ENCODE measurements at regions not wholly inside any gene's neighbourhood (a gene's known extent, or its start where the extent isn't known, plus 50 kb on each side); places are given as distances from the start of the nearest gene placed in this dataset.

GRCh38 chr4:170227928-170228327, 138.2 kb upstream of the AADAT start:
- Histone ChIP-seq H3K9me3 (ENCODE audit: insufficient read depth in 2 of 2, low read depth in 1 of 2, low read length in 1 of 2) (no peaks in the 10 kb centered on the region), H3K4ac (replicated peaks; ENCODE audit: insufficient read length, low read depth, low read length) (no peak overlapping the region), H3K4me3 (ENCODE audit: extremely low read depth in 1 of 4, insufficient read depth in 2 of 4, low read depth in 3 of 4, low read length in 4 of 4) (no peak overlapping the region), H2BK12ac (ENCODE audit: low read depth, low read length) (no peak overlapping the region), H3K9ac (replicated peaks in 1 of 4; ENCODE audit: extremely low read depth in 1 of 4, low read depth in 3 of 4, low read length in 3 of 4) (no peak overlapping the region), H2BK120ac (replicated peaks; ENCODE audit: low read depth, low read length) (no peak overlapping the region), H3K14ac (ENCODE audit: insufficient read length) (no peak overlapping the region), H3K79me1 (ENCODE audit: low read depth, low read length) (no peaks in the 10 kb centered on the region), H4K20me1 (replicated peaks in 1 of 2; ENCODE audit: control insufficient read depth in 1 of 2, insufficient read depth in 2 of 2, low read length in 2 of 2) (no peaks in the 10 kb centered on the region), H3K4me2 (ENCODE audit: insufficient read depth in 1 of 2, low read depth in 2 of 2, low read length in 2 of 2) (no peak overlapping the region), H4K8ac (ENCODE audit: extremely low read depth, insufficient read depth, low read length) (no peak overlapping the region), H3K23me2 (ENCODE audit: low read depth, low read length) (no peaks in the 10 kb centered on the region), H3K27me3 (replicated peaks in 1 of 4; ENCODE audit: control insufficient read depth in 3 of 4, extremely low read depth in 1 of 4, insufficient read depth in 3 of 4, low read length in 3 of 4) (no peaks in the 10 kb centered on the region), H2BK20ac (ENCODE audit: low read length) (no peak overlapping the region), H3K36me3 (ENCODE audit: control insufficient read depth in 2 of 4, insufficient read depth in 4 of 4, low read length in 3 of 4) (no peaks in the 10 kb centered on the region), H3K4me1 (replicated peaks in 1 of 4; ENCODE audit: control insufficient read depth in 3 of 4, insufficient read depth in 4 of 4, low read length in 3 of 4) (peaks cover 0 to 4% (median 1%) of the 10 kb centered on the region in 4 experiments; a peak in 2 of 7 replicates), H4K91ac (replicated peaks; ENCODE audit: insufficient read length, low read length) (no peak overlapping the region), H3K79me2 (ENCODE audit: control insufficient read depth in 1 of 2, insufficient read depth in 2 of 2, low read length in 2 of 2) (no peaks in the 10 kb centered on the region), H2BK15ac (ENCODE audit: low read length) (no peak overlapping the region), H3K18ac (ENCODE audit: extremely low read depth, low read length) (no peak overlapping the region), H4K5ac (ENCODE audit: insufficient read length, low read depth, low read length) (no peak overlapping the region), H2AK5ac (ENCODE audit: low read depth, low read length) (no peak overlapping the region), H2BK5ac (ENCODE audit: low read depth, low read length) (no peak overlapping the region), H3K56ac (replicated peaks; ENCODE audit: insufficient read length, low read depth, low read length) (no peak overlapping the region), H2AFZ (ENCODE audit: low read length) (no peak overlapping the region), H3K23ac (ENCODE audit: insufficient read length) (no peak overlapping the region), H3K27ac (ENCODE audit: low read depth, low read length) (no peak overlapping the region)
- DNase-seq (ENCODE audit: low read depth in 1 of 2, low spot score in 2 of 2): no peak
- ChIA-PET POLR2A (ENCODE audit: partially characterized antibody) (no interaction called here), CTCF (ENCODE audit: partially characterized antibody) (interaction anchor here (0.5 to 2.2 kb wide), 4 partner anchors 11 to 91 kb away, joined by 3 to 12 read pairs (median 4); no protein-coding TSS in a partner anchor)
- FAIRE-seq: no peak
- TF ChIP-seq CHD2 (IDR thresholded peaks at IDR 0.05; ENCODE audit: low read length): no peak
- no peak for TF ChIP-seq KDM5A (IDR thresholded peaks at IDR 0.05; ENCODE audit: low read length)
- TF ChIP-seq, protein P1, sequence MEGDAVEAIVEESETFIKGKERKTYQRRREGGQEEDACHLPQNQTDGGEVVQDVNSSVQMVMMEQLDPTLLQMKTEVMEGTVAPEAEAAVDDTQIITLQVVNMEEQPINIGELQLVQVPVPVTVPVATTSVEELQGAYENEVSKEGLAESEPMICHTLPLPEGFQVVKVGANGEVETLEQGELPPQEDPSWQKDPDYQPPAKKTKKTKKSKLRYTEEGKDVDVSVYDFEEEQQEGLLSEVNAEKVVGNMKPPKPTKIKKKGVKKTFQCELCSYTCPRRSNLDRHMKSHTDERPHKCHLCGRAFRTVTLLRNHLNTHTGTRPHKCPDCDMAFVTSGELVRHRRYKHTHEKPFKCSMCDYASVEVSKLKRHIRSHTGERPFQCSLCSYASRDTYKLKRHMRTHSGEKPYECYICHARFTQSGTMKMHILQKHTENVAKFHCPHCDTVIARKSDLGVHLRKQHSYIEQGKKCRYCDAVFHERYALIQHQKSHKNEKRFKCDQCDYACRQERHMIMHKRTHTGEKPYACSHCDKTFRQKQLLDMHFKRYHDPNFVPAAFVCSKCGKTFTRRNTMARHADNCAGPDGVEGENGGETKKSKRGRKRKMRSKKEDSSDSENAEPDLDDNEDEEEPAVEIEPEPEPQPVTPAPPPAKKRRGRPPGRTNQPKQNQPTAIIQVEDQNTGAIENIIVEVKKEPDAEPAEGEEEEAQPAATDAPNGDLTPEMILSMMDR (IDR thresholded peaks at IDR 0.05; ENCODE audit: control extremely low read depth in 1 of 3, insufficient read depth in 1 of 3, low read depth in 1 of 3, low read length in 3 of 3): peak in 2 of 3 experiments; percentile 5 to 9; a peak in 1 of 4 replicates
- no peak for TF ChIP-seq ATF3 (IDR thresholded peaks at IDR 0.05; ENCODE audit: insufficient read depth, low read depth, low read length)
- TF ChIP-seq SIX5 (IDR thresholded peaks at IDR 0.05; ENCODE audit: low read depth, low read length): no peak
- TF ChIP-seq HDAC6 (IDR thresholded peaks at IDR 0.05; ENCODE audit: low read depth, low read length): no peak
- no peak for TF ChIP-seq ZNF274 (IDR thresholded peaks at IDR 0.05; ENCODE audit: borderline replicate concordance, extremely low read depth, low read length)
- 93% methylated on average over 2 of the region's 2 CpGs; no CpG with 5 or more reads in 1 of the 2 experiments for WGBS, 2 experiments (ENCODE audit: extremely low coverage in 1 of 2, insufficient coverage in 1 of 2, insufficient read length in 1 of 2, insufficient replicate concordance in 2 of 2, low coverage in 1 of 2, low lambda C conversion rate in 2 of 2, missing lambda C conversion rate in 1 of 2)
